ENCODE measurements at regions not wholly inside any gene's neighbourhood (a gene's known extent, or its start where the extent isn't known, plus 50 kb on each side); places are given as distances from the start of the nearest gene placed in this dataset.

DNA sequence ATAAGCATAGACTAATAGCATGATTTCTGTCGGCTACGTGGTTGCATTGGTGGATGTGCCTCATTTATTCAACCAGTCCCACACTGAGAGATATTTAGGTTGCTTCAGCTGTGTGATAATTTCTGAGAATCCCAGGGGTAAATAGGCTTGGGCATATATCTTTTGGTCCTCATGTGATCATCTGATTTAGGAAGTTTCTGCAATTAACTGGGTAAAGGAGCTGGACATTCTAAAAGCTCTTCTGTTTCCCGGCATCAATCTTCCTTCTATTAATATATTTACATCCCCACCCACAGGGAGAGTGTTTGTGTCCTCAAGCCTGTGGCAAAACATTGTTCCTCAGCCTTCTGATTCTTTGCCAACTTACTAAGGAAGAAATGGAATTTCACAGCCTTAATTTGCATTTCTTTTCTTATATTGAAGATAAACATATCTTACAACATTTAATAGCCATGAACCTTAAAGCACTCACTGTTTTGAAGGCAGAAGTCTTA is 431.6 kb downstream of the RFC3 start:
- no peaks in the 10 kb centered on the region for H3K36me3 ChIP-seq (replicated peaks; ENCODE audit: low read depth, low read length)
- H3K4me3 ChIP-seq (ENCODE audit: low read length): no peak overlapping the region
- no peaks in the 10 kb centered on the region for H3K27me3 ChIP-seq (ENCODE audit: low read depth, low read length)
- no peaks in the 10 kb centered on the region for H3K9me3 ChIP-seq (ENCODE audit: insufficient read depth, low read length)
- H3K27ac ChIP-seq (ENCODE audit: low read length): no peak overlapping the region
- H4K20me1 ChIP-seq (ENCODE audit: insufficient read depth, low read length): no peaks in the 10 kb centered on the region
- no peak overlapping the region for H2AFZ ChIP-seq (ENCODE audit: low read depth, low read length)
- H3K4me1 ChIP-seq (ENCODE audit: low read length): peaks cover 6% of the 10 kb centered on the region; the same call in 1 of the 2 replicates
- no peak overlapping the region for H3K9ac ChIP-seq (ENCODE audit: low read length)
- H3K79me2 ChIP-seq (ENCODE audit: low read length): no peaks in the 10 kb centered on the region
- H3K4me2 ChIP-seq (ENCODE audit: low read length): no peak overlapping the region
- TF ChIP-seq, protein P1, sequence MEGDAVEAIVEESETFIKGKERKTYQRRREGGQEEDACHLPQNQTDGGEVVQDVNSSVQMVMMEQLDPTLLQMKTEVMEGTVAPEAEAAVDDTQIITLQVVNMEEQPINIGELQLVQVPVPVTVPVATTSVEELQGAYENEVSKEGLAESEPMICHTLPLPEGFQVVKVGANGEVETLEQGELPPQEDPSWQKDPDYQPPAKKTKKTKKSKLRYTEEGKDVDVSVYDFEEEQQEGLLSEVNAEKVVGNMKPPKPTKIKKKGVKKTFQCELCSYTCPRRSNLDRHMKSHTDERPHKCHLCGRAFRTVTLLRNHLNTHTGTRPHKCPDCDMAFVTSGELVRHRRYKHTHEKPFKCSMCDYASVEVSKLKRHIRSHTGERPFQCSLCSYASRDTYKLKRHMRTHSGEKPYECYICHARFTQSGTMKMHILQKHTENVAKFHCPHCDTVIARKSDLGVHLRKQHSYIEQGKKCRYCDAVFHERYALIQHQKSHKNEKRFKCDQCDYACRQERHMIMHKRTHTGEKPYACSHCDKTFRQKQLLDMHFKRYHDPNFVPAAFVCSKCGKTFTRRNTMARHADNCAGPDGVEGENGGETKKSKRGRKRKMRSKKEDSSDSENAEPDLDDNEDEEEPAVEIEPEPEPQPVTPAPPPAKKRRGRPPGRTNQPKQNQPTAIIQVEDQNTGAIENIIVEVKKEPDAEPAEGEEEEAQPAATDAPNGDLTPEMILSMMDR (IDR thresholded peaks at IDR 0.05; ENCODE audit: low read depth, low read length): no peak
- TF ChIP-seq EZH2phosphoT487 (IDR thresholded peaks at IDR 0.05; ENCODE audit: low read depth): no peak

GRCh38 chr13:34250151-34250670 is 432.3 kb downstream of the RFC3 start:
- no peaks in the 10 kb centered on the region for H3K9me3 ChIP-seq (ENCODE audit: insufficient read depth, low read length)
- no peak for TF ChIP-seq EZH2phosphoT487 (IDR thresholded peaks at IDR 0.05; ENCODE audit: low read depth)
- TF ChIP-seq, protein P1 (IDR thresholded peaks at IDR 0.05; ENCODE audit: low read depth, low read length): no peak
- H2AFZ ChIP-seq (ENCODE audit: low read depth, low read length): no peak overlapping the region
- H3K4me1 ChIP-seq (ENCODE audit: low read length): peaks cover 7% of the 10 kb centered on the region; the same call in 1 of the 2 replicates
- no peaks in the 10 kb centered on the region for H3K27me3 ChIP-seq (ENCODE audit: low read depth, low read length)
- no peaks in the 10 kb centered on the region for H4K20me1 ChIP-seq (ENCODE audit: insufficient read depth, low read length)
- no peak overlapping the region for H3K27ac ChIP-seq (ENCODE audit: low read length)
- no peaks in the 10 kb centered on the region for H3K79me2 ChIP-seq (ENCODE audit: low read length)
- no peak overlapping the region for H3K9ac ChIP-seq (ENCODE audit: low read length)
- no peak overlapping the region for H3K4me2 ChIP-seq (ENCODE audit: low read length)
- no peaks in the 10 kb centered on the region for H3K36me3 ChIP-seq (replicated peaks; ENCODE audit: low read depth, low read length)
- no peak overlapping the region for H3K4me3 ChIP-seq (ENCODE audit: low read length)

DNA sequence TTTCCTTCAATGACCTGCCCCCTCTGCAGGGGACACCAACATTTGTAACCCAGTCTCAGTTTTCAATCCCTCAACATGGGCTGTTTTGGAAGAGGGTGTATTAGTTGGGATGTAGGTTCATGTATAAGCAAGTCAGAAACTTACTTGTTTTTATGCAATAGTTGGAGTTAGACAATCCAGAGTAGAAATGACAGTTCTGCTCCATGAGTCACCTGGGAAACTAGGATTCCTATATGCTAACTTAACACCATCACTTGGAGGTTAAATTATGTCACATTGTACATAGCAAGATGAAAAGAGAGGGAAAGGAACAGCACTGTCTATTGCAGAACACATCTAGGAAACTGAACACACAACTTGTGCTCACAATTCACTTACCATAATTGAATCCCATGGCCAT is 436.4 kb downstream of the RFC3 start:
- Histone ChIP-seq H3K27me3 (ENCODE audit: low read depth, low read length) (no peaks in the 10 kb centered on the region), H3K27ac (ENCODE audit: low read length) (no peak overlapping the region), H3K79me2 (ENCODE audit: low read length) (no peaks in the 10 kb centered on the region), H3K9ac (ENCODE audit: low read length) (no peak overlapping the region), H3K36me3 (replicated peaks; ENCODE audit: low read depth, low read length) (no peaks in the 10 kb centered on the region), H4K20me1 (ENCODE audit: insufficient read depth, low read length) (no peaks in the 10 kb centered on the region), H3K4me2 (ENCODE audit: low read length) (no peak overlapping the region), H3K4me1 (ENCODE audit: low read length) (peaks cover 38% of the 10 kb centered on the region), H2AFZ (ENCODE audit: low read depth, low read length) (no peak overlapping the region), H3K9me3 (ENCODE audit: insufficient read depth, low read length) (no peaks in the 10 kb centered on the region), H3K4me3 (ENCODE audit: low read length) (no peak overlapping the region)
- no peak for TF ChIP-seq EZH2phosphoT487 (IDR thresholded peaks at IDR 0.05; ENCODE audit: low read depth)
- TF ChIP-seq, protein P1 (IDR thresholded peaks at IDR 0.05; ENCODE audit: low read depth, low read length): no peak

DNA sequence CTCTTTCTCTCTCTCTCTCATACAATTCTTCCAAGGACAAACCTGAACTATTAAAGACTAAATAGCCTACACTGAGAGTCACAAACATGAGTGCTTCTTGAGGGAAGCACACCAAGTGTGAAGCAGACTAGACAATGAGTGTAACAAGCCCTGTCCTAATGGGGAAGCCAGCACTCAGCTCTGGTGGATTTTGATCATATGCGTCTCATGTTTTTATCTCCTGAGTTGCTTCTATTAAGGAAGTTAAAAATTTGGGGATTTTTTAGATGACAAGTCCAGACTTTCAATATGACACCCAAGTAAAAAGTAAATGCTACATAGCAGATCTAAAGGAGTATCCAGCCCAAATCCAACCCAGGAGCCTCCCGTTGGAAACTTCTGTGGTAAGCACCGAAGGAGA is 437.8 kb downstream of the RFC3 start:
- H3K9ac ChIP-seq (ENCODE audit: low read length): no peak overlapping the region
- no peaks in the 10 kb centered on the region for H3K36me3 ChIP-seq (replicated peaks; ENCODE audit: low read depth, low read length)
- no peaks in the 10 kb centered on the region for H3K9me3 ChIP-seq (ENCODE audit: insufficient read depth, low read length)
- peak overlapping the region; percentile 23; the same call in 1 of the 2 replicates for H2AFZ ChIP-seq (ENCODE audit: low read depth, low read length)
- peaks cover 31% of the 10 kb centered on the region for H3K4me1 ChIP-seq (ENCODE audit: low read length)
- no peaks in the 10 kb centered on the region for H3K79me2 ChIP-seq (ENCODE audit: low read length)
- no peaks in the 10 kb centered on the region for H4K20me1 ChIP-seq (ENCODE audit: insufficient read depth, low read length)
- H3K4me3 ChIP-seq (ENCODE audit: low read length): no peak overlapping the region
- no peak for TF ChIP-seq EZH2phosphoT487 (IDR thresholded peaks at IDR 0.05; ENCODE audit: low read depth)
- TF ChIP-seq, protein P1 (IDR thresholded peaks at IDR 0.05; ENCODE audit: low read depth, low read length): no peak
- H3K4me2 ChIP-seq (ENCODE audit: low read length): peak overlapping the region; percentile 18; the same call in 1 of the 2 replicates
- H3K27ac ChIP-seq (ENCODE audit: low read length): no peak overlapping the region; the same call in 1 of the 2 replicates
- H3K27me3 ChIP-seq (ENCODE audit: low read depth, low read length): no peaks in the 10 kb centered on the region

All from OCI-LY3 (cell line).